Left forelimb (tissue), 1 donor: ENCODE measurements at regions not wholly inside any gene's neighbourhood (a gene's known extent, or its start where the extent isn't known, plus 50 kb on each side); places are given as distances from the start of the nearest gene placed in this dataset.
"Not testable (repeated sequence)": the region's sequence is repeated elsewhere in the genome, so short reads cannot be mapped to it uniquely, and the experiment has no call there.

Source experiments
- DNase-seq: peaks from one replicate; pipeline ENCODE4 v3.0.0-alpha.2; 2018; ENCODE audit warnings: low spot score

DNA sequence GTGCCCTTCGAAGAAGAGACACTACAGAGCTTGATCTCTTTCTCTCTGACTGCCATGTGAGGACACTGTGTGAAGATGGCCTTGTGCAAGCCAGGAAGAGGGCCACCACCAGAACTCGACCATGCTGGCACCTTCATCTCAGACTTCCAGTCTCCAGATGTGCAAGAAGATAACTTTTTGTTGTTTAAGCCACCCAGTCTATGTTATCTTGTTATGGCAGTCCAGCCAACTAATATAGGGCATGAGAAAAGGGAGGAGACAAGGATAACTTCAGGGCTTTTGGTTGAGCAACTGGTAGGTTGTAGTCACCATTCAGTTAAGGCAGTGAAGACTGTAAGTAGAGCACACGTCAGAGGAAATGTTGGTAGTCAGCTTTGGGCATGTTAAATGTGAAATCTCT is 515.5 kb downstream of the CSNK1G3 start:
- DNase-seq: no peak

DNA sequence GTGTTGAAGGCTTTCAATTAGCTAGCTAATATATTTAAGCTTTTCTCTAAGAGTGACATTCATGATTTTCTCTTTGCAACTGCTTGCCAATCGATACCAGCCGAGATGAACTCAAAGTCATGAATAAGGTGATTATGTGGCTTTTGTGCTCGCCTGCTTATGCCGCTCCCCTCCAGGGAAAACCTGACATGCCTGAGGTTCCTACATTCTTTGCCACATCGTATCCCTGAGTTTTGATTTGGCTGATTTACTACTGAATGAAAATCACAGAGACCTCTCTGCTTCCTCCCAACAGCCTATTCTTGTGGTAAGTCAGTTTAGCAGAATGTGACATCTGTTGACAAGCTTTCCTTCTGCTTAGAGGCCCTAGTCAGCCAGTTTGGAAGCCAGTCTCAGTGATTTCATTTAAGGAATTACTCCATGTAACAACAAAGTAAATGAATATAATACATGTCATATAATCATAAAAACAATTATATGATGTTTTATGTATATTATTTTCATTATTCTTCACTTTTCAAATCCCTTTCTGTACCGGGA is 513.4 kb downstream of the CSNK1G3 start:
- DNase-seq: no peak

DNA sequence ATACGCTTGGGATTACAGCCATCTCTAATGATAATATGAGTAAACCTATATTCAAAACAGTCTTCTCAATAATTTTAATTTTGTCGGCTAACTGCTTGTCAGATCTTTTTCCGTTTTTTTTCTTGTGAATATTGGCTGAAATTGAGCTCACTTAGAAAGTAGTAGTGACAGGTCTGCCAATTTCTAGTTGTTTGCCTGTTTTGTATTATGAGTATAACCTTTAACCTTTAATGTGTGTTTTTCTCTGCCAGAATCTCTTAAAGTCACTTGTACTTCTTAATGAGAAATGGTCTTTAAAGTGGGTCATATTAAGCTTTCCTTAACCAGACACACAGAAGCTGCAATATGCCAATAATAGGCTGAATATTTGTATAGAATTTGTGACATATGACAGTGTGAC is 511.0 kb downstream of the CSNK1G3 start:
- no peak for DNase-seq

DNA sequence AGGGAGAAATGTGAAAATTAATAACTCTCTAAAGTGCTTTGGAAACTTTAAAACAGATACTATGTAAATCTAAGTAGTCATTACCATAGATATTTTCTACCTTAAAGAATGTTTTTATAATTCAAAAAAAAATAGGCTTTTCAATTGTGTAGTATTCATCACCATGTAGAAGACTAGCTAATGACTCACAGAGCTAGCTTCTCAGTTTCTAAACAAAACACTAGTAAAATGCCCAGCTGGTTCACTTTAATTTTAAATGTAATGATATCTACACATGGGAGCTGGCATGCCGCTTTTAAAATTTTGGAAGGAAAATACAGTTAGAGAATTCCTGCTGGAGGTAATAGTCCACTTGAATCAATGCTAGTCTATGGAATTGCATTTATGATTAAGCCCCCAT is 509.8 kb downstream of the CSNK1G3 start:
- DNase-seq: no peak

DNA sequence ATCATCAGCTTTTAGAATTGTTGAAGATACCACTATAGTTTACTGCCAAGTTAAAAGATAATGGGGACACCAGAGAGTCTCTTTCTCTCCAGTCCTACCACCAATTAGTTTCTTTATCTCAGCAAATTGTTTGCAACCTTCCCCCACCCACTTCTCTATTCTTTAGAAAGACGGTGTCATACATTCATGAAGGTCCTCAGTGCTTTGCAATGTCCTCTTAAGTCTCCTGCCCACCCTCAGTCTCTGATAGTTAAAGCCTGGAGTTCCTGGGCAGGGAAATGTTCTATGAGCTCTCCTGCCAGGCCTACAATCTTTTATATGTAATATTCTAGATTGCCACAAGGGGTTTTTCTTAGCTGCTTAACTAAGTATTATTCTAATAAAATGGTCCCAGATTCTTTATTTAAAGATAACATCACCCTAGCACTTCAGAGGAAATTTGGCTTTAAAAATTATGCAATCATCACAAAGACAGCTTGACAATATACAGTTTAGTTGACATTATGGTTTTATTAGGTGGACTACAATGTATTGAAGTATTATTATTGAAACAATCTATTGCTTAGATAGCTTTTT is 509.2 kb downstream of the CSNK1G3 start:
- DNase-seq: no peak

- DNase-seq: not testable (repeated sequence)
Measured at GRCh38 chr5:124017321-124017720, 505.3 kb downstream of the CSNK1G3 start.

- no peak for DNase-seq
Measured at GRCh38 chr5:124007675-124008398, 495.9 kb downstream of the CSNK1G3 start.

DNA sequence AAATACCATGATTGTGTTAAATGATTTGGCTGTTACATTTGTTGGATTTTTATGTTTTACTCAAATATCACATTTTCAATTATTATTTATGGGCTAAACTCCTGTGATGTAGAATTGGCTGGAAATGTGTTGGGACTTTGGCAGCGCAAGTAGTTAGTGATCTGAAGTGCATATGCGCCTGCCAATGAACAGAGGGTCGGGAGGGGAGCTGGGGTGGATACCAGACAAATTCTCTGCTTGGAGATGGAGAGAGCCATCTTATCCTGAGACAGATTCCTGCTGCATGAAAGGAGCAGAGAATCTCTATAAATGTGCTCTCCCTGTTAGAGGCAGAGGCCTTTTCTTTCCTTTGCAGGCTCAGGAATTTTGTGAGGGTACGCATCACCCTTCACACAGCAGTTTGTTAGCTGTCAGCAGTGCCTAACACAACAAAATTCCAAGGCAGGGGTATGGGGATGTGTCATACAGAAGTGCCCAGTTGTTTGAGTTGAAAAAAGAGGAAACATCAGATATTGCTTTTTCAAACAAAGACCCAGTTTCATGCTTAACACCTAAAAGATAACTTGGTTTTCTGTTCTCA is 489.1 kb downstream of the CSNK1G3 start:
- no peak for DNase-seq

- no peak for DNase-seq
Measured at GRCh38 chr5:124000538-124000937, 488.6 kb downstream of the CSNK1G3 start.

GRCh38 chr5:123997462-123998215 is 485.7 kb downstream of the CSNK1G3 start:
- DNase-seq: no peak

- no peak for DNase-seq
Measured at GRCh38 chr5:123997064-123997461, 485.1 kb downstream of the CSNK1G3 start.

GRCh38 chr5:123992641-123993040 is 480.7 kb downstream of the CSNK1G3 start:
- no peak for DNase-seq

GRCh38 chr5:123987956-123988355 is 476.0 kb downstream of the CSNK1G3 start:
- no peak for DNase-seq

DNA sequence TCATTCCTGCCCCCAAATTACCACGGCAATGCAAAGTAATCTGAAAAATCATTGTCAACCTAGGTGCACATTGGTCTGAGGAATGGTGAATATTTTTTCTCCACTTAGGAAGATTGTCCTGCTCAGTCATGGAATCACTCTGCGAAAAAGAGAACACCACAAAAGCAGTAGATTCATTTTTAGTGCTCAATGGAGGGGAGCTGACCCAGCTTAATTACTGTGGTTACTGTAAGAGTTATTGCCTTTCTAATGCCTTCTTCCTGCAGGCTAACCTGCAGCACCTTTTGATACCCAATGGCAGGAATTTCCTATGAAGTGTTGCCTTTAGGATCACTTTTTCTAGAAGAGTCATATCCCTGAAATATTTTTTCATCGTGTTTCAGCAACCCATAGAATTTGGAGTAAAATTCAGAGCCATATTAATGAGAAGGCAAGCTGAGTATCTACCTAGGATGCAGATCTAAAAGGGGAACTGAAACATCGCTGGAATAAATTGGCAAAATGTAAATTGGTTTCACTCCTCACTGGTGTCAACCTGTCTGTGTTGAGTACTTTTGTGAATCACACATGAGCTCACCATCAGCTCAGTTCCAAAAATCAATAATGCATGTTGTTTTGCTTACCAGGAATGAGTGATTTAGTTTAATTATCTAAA is 464.5 kb downstream of the CSNK1G3 start:
- no peak for DNase-seq

GRCh38 chr5:123975521-123975920 is 463.5 kb downstream of the CSNK1G3 start:
- DNase-seq: not testable (repeated sequence)

DNA sequence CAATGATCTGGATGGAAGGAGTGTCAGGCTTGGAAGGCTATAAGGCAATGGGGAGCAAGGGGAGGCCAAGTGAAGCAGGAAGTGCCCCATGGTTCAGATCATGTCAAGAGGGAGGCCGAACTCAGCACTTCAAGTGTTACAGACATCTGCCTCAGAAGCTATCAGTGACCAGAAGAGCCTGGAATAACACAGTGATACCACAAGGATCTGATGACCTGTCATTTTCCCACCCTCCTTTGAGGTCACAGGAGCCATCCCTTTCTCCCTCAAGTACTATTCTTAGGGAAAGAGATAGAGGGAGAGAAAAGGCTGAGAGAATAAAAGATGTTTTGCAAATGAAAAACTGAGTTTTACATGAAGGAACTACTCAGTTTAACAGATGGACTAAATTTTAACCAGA is 454.8 kb downstream of the CSNK1G3 start:
- no peak for DNase-seq

DNA sequence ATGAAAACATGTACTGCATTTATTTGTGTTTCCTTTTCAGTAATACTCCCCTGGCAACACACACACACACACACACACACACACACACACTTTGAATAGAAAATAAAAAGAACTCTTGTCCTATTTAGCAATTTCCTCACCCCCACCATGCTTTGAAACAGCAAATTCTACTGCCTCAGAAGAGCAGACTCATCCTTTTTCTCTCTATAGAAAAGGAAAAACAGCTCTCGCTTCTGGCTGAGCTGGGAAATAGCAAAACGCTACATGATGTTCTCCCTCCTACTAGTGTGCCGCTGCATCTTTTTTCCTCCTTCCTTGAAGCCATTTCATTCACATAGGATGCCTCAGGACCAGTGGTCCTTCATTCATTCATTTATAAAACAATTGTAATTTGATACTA is 453.6 kb downstream of the CSNK1G3 start:
- DNase-seq: no peak

DNA sequence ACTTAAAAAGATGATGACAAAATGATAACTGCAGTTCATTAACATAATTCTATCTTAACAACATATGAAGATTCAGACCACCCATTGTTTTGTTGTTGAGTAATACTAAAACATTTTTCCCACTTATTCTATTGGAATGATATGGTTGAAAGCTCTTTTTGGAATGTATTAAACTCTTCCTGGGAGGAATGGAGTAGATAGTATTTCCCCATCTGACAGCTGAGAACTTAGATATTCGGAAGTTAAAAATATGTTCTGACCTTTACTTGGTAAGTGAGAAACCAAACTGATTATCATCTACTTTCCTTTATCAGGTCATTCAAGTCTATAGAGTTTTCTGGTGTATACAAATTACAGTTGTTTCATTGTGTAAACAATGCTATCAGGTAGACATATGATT is 452.9 kb downstream of the CSNK1G3 start:
- DNase-seq: no peak

- no peak for DNase-seq
Measured at GRCh38 chr5:123960526-123960925, 448.5 kb downstream of the CSNK1G3 start.

GRCh38 chr5:123951582-123951977 is 439.6 kb downstream of the CSNK1G3 start:
- DNase-seq: no peak

DNA sequence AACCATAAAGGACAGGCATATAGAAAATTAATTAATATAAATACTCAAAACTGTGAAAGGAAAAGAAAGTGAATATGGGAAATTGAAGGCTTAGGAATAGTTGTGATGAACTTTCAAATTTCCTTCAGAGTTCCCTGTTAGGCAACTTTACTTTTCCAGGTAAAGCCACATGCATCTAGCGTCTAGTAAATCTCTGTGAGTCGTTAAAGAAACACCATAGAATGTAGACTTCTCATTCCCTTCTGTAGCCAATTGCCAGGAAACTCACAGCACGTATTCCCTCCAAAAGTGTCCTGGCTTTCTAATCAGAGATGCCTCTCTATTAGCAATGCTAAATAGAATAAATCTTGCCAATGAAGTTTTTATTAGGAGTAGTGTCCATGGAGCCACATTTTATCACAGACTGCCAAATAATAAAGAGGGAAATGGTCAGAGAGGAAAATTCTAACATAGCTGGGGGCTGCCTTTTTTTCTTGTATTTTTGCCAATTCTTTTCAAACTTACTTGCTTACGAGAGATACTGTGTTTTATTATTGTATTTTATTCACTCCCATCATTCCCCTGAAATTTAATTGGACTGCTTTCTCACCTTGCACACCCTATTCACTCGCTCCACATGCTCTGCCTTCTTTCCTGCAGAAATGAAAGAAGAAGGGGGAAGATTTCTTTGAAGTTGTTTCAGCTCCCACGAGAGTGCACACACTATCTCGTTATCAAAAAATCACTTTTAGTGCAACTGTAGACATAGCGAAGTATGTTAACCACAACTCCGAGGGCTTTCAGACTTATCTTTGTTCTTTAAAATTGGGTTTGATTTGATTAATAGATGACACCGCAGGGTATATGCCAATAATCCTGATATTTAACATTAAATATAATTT is 439.0 kb downstream of the CSNK1G3 start:
- no peak for DNase-seq
